Activated CD4-positive, alpha-beta T cell treated with anti-CD3 and anti-CD28 coated beads for 48 hours (primary cell): ENCODE measurements at regions not wholly inside any gene's neighbourhood (a gene's known extent, or its start where the extent isn't known, plus 50 kb on each side); places are given as distances from the start of the nearest gene placed in this dataset.
"Not testable (repeated sequence)": the region's sequence is repeated elsewhere in the genome, so short reads cannot be mapped to it uniquely, and the experiment has no call there.

Experiments used
- DNase-seq: peaks from one replicate; pipeline ENCODE4 v3.0.0-alpha.2; 2020

DNA sequence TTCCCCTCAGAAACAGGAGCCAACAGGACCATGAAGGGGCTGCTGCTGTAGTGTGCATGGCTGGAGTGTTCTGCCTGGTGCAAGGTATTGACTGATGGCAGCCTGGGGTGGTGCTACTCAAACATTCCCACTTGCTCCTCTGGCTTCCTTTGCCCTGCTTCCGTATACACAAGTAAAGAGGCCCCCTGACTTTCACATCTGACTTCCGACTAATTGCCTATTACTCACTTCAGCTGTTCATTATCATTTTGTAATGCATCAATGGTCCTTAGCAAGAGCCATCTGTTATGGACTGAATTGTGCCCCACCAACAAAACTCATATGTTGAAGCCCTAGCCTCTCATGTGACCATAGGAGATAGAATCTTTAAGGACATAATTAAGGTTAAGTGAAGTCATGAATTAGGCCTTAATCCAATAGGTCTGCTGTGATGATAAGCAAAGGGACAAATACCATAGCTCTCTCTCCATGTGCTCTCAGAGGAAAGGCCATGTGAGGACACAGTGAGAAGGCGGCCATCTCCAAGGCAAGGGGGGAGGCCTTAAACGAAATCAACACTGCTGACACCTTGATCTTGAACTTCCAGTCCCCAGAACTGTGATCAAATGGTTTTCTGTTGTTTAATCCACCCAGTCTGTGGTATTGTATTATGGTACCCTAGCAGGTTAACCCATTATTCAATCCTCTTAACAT, 122.5 kb upstream of the CLNK start:
- no peak for DNase-seq

DNA sequence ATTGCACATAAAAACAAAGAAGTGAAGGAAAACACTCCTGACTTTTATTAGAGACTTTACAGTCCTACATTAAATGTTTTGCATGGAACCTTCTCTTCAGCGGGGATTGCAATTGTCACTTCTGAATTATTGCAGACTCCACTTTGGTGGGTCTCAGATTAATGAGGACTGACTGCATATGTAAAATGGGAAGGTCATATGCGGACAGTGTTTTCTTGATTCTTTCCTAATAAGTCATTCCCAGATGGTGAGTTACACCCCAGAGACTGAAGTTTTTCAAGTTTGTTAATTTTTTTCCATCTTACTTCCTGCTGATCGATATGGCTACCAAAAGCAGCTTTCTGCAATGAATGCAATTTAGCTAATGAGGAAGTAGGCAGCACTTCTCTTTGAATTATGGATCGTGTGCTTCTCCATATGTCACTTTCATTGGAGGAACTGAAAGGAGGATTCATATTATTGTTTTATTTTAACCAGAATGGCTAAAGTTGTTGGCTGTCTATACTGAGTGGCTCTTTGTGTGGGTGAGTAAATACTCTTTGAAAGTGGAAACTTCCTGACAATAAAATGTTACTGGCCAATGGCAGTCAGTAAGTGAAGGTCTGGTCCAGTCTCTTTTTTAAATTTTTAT, 119.3 kb upstream of the CLNK start:
- no peak for DNase-seq

DNA sequence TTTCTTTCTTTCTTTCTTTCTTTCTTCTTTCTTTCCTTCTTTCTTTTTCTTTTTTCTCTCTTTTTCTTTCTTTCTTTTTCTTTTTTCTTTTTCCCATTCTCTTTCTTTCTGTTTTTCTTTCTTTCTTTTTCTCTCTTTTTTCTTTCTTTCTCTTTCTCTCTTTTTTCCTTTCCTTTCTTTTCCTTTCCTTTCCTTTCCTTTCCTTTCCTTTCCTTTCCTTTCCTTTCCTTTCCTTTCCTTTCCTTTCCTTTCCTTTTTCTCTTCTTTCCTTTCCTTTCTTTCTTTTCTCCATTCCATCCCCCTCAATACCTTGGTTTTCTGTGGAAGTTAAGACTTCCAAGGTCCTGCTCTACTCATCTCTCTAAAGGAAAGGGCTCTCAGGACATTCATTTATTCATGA, 102.8 kb upstream of the CLNK start:
- DNase-seq, result no peak

DNA sequence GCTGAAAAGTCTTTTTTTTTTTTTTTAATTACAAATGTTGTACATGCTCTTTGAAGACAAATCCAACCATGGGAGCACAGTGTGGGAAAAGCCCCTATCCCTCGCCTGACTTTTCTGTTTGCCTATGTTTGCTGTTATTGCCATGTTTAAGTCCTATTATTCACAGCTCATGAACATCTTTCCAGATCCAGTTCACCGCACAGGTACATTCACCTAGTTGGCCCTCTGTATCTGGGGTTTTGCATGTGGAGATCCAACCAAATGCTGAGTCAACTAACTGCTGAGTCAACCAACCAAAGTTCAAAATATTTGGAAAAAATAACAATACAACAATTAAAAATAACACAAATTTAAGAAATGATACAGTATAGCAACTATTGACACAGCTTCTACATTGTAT, 100.1 kb upstream of the CLNK start:
- DNase-seq, result no peak

DNA sequence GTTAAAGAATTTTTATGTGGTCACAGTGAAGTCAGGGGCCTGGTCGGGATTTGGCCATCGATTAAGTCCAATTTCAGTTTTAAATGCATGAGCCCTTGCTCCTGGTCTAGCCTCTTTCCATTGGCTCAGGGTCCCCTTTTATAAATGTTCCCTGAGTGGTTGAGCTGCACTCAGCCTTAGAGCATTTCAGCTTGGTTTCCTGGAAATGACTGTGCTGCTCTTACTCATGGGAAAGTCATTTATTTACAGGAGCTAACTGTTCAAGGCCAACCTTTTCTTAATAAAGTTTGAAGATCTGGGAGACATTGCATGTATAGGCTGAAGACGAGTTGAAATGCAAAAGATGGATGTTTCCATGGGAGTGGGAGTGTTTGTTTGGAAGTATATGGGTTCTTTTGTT, 98.8 kb upstream of the CLNK start:
- DNase-seq, result no peak

DNA sequence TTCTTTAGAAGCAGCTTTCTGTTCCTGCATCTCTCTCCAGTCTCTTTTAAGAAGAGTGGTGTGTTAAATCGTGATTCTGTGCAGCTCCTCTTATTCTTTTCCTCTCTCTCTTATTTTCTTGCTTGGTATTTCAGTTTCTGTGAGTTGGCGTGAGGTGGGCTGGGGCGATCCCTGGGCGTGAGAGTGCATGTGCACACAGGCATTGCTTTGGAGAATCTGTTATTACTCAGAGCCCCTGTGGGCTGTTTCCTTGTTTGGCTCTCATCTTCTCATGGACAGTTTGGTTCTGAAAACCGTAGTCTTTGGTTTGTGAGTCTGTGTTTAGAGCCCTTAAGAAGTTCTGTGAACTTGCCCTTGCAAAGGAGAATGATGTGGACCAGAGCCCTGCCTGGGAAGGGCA, 97.2 kb upstream of the CLNK start:
- DNase-seq, result no peak

DNA sequence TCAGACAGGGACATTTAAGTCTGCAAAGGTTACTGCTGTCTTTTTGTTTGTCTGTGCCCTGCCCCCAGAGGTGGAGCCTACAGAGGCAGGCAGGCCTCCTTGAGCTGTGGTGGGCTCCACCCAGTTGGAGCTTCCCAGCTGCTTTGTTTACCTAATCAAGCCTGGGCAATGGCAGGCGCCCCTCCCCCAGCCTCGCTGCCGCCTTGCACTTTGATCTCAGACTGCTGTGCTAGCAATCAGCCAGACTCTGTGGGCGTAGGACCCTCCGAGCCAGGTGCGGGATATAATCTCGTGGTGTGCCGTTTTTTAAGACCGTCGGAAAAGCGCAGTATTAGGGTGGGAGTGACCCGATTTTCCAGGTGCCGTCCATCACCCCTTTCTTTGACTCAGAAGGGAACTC, 96.2 kb upstream of the CLNK start:
- not testable (repeated sequence) for DNase-seq

DNA sequence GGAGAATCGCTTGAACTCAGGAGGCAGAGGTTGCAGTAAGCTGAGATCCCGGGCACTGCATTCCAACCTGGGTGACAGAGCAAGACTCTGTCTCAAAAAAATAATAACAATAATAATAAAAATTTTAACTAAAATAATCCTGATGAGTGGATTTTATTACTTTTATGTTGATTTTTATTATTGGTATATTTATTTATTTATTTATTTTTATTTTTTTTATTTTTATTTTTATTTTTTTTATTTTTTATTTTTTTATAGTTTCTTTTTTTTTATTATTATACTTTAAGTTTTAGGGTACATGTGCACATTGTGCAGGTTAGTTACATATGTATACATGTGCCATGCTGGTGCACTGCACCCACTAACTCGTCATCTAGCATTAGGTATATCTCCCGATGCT, 90.6 kb upstream of the CLNK start:
- DNase-seq, result not testable (repeated sequence)

DNA sequence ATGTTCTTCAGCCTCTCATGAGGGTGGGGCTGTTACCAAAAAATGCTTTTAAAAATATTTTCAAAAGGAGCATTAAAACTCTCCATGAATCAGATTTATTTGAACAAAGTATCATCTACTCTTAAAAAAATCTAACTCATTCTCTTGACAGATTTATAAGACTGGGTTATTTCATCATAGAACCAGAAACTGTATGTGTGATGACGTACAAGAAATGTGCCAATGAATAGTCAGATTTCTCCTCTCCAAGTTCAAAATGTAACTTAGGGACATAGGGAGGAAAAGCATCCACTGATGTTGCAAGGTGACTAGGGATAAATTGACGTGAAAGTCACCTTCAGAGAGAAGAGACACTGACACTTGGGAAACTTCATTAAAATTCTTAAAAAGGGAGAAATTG, 89.1 kb upstream of the CLNK start:
- no peak for DNase-seq

DNA sequence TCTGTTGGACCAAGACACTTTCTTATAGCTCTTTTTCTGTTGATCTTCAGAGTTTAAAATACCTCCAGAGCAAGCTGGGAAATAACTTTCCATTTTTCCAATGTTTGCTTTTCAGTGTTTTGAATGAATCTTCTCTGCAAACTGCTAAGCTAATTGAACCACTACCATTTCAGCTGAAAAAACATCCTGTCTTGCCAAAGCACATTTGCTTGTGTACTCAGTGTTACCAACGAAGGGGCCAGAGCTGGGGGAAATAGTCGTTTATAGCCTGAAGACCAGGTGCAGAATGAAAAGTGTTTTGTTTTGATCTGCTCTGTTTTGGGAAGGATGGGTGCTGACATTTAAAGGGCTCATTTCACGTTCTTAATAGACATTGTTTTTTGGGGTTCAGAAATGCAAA, 88.4 kb upstream of the CLNK start:
- DNase-seq, result no peak

DNA sequence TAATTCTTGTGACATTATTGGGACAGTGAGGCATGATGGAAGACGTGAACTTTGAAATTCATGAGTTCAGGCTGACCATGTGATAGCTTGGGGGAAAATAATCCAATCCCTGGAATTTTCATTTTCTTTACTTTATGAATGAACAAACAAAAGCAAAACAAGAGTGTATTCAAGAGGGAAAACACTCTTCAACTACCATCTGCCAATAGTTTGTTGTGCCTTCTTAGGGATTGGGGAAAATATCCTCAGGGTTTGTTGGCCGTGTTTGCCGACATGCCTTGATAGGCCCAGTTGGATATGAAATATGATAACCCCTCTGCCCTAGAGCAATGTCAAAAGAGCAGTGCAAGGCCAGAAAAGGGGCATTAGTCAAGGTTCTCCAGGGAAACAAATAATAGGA, 80.8 kb upstream of the CLNK start:
- no peak for DNase-seq

DNA sequence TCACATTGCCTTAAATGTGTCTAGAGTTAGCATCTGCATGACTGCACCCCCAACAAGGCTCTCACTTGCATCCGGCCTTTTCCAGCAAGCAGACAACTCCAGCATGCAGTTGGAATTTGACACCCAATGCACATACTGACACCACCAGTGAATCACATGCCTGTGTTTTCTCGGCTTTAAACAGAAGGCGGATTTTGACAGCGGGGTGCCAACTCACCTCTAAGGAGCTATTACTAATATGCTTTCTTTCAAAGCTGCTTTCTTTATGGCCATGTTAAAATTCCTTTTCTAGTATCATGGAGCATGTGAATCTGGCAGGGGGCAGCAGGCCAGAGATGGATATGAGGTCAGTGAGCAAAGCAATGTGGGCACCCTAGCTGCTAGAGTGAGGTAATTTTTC, 78.0 kb upstream of the CLNK start:
- no peak for DNase-seq

DNA sequence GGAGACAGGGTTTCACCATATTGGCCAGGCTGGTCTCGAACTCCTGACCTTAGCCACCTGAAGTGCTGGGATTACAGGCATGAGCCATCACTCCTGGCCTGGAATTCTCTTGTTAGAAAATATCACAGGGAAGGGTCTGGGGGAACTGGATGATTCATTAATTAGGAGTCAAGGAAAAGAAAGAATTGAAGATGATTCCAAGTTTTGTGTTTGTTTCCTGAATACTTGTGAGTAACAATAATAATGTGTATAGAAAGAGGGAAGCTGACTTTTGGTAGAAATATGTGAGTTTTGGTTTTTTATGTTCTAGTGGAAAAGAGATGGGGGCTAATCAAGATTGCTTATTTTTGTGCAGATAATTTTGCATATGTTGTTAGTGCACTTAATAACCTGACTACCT, 77.3 kb upstream of the CLNK start:
- DNase-seq, result no peak

DNA sequence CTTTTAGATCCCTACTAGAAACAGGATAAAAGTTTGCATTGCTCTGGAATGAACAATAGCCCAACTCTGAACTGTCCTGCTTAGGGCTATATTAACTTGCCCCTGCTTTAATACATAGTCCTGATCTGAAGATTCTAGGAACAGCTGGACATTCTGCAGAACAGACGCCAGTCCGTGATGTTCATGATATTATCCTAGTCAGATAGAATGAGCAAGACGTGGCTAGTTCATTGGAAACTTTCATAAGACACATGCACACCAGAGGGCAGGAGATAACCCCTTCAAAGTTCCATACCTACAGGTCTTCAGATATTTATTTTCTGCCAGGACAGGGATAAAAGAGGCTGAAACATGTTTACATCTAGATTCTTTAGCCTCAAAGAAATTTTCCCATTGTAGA, 75.5 kb upstream of the CLNK start:
- DNase-seq, result no peak

DNA sequence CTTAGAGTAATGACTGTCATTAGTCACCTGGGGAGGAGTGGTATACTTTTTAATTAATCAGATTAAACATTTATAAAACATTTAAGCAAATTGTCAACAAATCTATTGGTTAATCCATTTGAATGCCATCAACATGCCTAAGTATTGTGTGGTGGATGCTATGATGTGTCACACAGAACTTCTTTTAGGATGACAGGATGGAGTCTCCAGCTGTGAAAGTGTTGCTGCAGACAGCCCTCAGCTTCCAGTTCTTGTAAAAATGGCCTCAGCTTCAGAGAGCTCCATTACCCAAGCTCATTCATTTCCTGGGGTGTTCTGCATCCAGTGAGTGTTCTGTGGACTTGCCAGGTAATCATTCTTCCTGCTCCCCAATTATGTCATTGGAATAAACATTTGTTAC, 74.3 kb upstream of the CLNK start:
- no peak for DNase-seq

DNA sequence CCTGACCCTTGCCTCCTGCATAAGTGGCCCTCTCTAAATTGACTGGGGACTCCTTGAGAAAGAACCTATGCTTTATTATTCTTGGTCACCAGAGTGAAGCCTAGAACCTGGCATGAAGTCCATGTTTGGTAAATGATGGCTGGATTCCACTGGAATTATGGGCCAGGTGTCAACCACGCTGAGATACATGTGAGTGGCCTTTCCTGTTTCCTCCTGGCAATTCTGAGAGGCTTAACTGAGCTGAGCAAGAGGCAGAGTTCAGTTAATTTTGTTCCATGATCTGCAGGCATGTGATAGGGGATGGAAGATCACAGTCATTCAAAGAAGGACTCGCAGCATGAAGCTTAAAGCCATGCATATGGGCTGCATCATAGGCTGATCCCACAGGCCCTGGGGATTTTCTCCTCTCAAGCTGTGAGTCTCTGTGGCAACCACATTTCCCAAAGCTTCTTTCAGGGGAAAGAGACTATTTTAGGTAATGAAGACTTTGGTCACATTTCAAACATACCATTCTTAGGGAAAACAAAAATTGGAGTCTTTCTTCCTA, 69.4 kb upstream of the CLNK start:
- DNase-seq, result no peak

DNA sequence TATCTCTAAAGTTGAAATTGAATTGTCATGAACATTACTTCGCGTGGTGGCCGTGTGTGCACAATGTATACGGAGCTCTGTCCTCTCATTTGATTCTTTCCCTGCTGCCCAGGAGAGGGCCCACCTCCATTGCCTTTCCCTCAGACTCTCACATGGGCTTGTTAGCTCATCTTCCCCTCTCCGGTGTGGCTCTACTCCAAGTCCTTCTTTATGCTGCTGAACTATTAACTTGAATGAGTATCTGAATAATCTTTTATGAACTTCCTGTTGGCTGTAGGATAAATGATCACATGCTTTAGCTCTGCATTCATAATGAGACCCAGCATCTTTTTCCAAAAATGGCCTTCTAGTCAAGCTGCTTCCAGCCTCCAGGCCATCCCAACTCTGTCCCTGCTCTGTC, 68.8 kb upstream of the CLNK start:
- DNase-seq, result no peak

DNA sequence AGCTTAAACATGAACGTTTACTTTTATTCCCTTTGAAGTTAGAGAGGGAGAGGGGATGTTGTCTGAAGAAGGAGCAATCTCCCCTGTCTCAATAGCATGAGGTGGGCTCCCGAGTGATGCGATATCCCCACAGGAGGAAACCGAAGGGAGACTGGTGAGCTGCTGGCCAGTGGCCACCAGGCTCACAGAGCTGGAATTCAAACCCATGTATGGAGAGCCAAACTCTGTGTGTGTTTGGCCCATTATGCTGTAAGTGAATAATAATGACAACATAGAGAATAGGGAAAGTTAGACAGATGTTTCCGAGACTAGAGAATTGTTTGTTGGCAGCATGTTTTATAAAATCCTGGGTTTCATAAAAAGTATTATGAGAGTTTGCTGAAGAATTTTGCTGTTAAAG, 66.1 kb upstream of the CLNK start:
- DNase-seq, result no peak

DNA sequence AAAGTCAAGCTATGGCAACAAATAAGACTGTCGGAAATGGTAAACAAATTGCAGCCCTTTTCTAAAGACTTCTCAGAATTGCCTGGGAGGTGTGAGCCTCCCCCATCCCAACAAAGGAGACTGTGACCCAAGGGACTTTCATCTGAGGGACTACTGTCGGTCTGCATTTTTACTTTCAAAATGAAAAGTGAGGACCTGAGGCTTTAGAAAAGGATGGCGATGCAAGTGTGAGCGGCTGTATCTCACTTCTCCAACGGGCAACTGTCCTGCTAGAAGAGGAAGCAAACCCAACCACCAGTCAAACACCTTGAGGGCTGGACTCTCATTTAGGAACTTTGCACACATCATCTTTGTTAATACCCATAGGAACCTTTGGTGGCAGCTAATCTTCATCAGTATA, 62.6 kb upstream of the CLNK start:
- DNase-seq, result no peak

DNA sequence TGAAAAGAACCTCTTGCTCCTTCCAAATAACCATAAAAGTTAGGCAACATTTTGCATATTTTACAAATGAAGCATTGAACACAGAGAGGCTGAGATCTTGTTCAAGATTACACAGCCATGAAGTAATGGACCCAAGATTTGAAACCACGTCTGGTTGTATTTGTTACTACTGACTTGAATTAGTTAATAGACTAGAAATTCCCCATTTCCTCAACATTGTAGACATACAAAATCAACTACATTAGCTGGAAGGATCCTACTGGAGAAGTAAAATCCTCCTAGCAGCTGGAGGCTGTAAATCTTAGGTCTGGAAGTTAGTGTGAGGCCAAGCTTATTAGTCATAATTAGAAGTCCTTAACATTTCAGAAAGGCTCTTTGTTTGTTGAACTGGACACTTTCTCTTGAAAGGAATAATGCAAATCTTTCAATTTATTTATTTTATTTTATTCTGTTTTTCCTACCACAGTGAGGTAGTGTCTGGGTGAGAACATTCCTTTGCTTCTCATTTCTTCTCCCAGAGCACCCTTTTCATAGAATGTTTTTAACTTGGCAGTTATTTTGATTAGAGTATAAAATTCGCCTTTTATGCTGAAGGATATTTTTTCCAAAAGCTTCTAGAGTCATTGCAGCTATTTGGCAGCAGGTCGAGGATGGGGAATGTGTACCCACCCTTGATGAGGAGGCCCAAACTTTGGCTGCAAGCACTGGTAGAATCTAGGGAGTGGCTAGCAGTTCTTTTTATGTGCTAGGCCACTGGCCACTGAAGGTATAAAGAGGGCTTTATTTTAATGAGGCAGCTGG, 62.0 kb upstream of the CLNK start:
- no peak for DNase-seq

DNA sequence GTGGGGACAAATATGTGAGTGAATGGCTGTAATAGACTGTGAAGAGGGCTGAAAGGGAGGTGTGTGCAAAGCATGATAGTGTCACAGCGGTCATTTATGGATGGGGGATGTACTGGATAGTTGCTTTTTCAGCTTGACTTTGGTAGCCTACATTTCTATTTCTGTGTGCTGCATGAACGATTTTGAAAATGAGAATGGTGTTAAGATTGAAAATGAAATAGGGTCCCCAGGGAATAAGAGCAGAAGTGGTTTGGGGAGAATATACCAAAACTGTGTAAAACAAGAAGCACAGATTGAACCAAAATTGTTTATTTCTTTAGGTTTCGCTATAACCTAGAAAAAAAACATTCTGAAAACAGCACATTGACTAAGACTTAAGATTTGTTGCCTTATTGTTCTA, 58.8 kb upstream of the CLNK start:
- DNase-seq, result no peak

DNA sequence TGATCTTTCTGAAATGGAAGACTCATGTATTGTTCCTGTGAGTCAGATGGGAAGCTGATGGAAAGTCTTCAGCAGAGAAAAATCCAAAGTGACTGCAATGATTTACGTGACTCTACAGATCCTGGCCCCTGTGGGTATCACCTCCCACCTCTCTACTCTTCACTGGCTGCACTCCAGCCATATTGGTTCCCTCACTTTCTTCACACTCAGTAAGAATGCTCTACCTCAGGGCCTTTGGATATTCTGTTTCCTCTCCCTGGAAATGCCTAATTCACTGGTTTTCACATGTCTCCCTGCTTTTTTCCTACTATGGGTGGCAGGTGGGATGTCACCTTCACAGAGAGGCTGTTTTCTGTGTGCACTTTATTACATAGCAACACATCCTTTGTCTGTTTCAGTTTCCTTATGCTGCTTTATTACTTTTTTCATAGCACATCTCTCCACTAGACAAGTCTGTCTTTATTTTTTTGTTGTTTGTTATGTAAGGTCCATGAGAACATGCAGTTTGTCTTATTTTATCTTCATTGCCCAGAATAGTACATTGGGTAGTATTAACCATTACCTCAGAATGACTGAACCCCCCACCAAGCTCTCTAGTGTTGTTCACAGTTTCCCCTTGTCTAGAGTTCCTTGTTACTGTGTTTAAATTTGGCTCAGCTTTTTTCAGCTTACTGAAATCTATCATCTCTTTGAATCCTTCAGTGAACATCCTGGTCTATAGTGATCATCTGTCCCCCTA, 57.6 kb upstream of the CLNK start:
- no peak for DNase-seq

DNA sequence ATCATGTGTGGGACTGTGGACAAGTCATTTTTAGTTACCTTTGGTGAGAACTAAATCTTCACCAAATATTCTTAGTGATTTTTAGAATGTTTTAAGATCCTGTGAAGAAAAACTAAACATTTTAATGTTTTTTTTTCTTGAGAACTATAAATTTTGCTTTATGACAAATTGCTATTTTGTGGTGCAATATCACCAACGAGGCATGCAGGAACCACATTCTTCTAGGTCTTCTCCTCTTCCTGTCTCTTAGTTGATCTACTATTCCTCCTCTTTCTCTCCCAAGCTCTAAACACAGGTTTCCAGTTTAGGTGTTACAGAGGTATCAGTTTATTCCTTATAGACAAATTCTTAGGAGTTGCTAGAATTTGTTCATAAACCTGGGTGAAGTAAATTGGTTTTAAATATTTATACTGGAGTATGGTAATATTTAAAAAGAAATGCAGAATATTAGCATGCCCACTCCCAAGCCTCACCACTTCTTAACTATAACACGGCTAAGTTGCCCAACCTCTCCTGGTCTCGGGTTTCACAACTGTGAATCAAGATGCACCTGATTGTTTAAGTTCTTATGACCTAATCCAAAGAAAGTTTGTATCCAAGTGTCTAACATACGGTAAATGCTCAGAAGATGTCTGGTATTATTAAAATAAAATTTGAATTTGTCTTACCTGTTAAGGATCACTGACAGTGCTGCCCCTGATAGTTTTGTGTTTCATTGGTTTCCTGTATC, 56.5 kb upstream of the CLNK start:
- DNase-seq, result no peak
